ENCODE measurements at regions not wholly inside any gene's neighbourhood (a gene's known extent, or its start where the extent isn't known, plus 50 kb on each side); places are given as distances from the start of the nearest gene placed in this dataset.

DNA sequence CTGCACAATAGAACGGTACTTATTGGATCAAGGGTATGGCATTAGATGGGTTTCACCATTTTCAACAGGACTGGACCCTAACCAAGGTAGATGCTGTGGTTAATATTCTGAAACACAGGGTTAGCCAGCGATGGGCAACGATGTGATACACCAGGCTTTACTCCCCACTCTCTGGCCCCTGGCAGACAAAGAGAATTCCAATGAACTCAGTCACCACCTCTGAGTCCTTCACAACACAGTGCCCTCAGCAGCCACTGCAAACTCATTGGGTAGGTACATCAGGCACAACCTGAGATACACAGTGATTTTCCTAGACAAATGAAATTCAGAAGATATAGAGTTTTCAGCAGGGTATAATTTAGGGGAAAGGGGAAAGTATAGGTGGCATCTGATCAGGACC lies 634.5 kb downstream of the ZEB2 start:
- Mint-ChIP-seq H3K36me3 (no peaks in the 10 kb centered on the region), H3K27me3 (peaks cover 11% of the 10 kb centered on the region), H3K9me3 (no peaks in the 10 kb centered on the region), H3K4me3 (no peak overlapping the region), H3K27ac (no peak overlapping the region), H3K4me1 (no peaks in the 10 kb centered on the region)
- no peak for DNase-seq

DNA sequence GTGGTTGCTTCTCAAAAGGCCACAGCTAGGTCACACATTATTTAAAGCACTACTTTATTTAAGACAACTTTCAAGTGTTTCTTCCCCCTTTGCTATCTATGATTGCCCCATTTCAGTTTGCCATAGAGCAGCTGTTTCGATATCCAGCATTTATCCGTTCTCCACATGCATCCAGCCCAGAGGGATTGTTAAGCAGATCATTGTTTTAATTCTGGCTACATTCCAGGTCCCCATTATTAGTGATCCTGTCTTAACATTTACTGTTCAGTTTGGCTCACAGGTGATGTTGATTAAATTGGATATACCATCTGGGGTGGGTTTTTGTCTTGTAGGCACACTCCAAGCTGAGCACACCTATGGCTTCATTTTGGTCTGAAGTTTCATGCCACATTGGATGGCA lies 638.7 kb downstream of the ZEB2 start:
- no peak for DNase-seq
- H3K27me3 Mint-ChIP-seq = peaks cover 4% of the 10 kb centered on the region
- no peak overlapping the region for H3K27ac Mint-ChIP-seq
- no peak overlapping the region for H3K4me3 Mint-ChIP-seq
- H3K4me1 Mint-ChIP-seq = peaks cover 7% of the 10 kb centered on the region
- H3K36me3 Mint-ChIP-seq = peaks cover 3% of the 10 kb centered on the region
- peaks cover 1% of the 10 kb centered on the region for H3K9me3 Mint-ChIP-seq

DNA sequence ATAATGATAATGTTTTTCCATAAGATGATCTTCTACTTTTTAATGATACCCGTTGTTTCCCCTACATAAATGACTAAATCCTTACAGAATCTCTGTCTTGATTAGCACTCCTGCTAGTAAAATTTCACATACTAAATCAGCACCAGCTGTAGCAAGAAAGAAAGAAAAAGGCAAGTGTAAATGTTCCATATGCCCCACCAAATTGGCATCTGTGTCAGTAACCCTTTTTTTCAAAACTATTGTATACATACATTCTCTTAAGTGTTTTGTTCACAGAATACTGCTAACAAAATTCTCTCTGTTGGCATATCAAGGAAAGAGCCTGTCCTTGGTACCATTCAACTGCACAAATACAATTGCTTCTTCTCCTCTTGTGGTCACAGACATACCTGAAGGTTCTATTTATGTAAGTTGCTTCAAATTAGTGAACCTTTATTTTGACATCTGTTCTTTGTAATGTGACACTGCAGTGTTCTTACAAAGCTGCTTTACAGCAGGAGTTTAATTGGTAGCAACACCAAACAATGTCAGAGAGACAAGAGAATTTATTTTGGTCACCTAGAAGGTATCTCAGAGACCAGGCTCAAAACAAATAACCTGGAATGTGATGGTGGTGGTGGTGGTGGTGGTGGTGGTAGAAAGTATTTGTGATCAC lies 641.9 kb downstream of the ZEB2 start:
- Mint-ChIP-seq H3K9me3 (peaks cover 11% of the 10 kb centered on the region), H3K27me3 (no peaks in the 10 kb centered on the region), H3K36me3 (peaks cover 6% of the 10 kb centered on the region), H3K4me3 (no peak overlapping the region), H3K4me1 (peaks cover 14% of the 10 kb centered on the region), H3K27ac (no peak overlapping the region)
- no peak for DNase-seq

DNA sequence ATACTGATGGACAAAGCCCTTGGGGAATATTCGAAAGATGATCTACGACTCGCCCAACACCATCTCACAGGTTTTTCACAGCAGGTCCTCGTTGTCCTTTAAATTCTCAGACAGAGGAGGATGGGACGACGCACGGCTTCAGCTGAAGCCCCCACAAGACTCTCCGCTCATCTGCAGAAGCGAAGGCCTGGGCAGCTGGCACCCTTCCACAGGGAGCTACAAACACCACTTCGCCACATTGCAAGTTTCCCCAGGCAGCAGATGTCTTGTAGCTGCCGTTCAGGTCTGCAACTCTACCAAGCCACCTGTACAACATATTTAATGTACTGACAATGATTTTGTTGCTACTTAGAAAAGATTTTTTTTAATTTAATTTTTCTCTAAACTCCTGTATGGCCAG lies 642.9 kb downstream of the ZEB2 start:
- no peaks in the 10 kb centered on the region for H3K27me3 Mint-ChIP-seq
- peaks cover 14% of the 10 kb centered on the region for H3K4me1 Mint-ChIP-seq
- no peak overlapping the region for H3K4me3 Mint-ChIP-seq
- H3K9me3 Mint-ChIP-seq = peaks cover 12% of the 10 kb centered on the region
- peaks cover 6% of the 10 kb centered on the region for H3K36me3 Mint-ChIP-seq
- H3K27ac Mint-ChIP-seq = no peak overlapping the region
- no peak for DNase-seq

DNA sequence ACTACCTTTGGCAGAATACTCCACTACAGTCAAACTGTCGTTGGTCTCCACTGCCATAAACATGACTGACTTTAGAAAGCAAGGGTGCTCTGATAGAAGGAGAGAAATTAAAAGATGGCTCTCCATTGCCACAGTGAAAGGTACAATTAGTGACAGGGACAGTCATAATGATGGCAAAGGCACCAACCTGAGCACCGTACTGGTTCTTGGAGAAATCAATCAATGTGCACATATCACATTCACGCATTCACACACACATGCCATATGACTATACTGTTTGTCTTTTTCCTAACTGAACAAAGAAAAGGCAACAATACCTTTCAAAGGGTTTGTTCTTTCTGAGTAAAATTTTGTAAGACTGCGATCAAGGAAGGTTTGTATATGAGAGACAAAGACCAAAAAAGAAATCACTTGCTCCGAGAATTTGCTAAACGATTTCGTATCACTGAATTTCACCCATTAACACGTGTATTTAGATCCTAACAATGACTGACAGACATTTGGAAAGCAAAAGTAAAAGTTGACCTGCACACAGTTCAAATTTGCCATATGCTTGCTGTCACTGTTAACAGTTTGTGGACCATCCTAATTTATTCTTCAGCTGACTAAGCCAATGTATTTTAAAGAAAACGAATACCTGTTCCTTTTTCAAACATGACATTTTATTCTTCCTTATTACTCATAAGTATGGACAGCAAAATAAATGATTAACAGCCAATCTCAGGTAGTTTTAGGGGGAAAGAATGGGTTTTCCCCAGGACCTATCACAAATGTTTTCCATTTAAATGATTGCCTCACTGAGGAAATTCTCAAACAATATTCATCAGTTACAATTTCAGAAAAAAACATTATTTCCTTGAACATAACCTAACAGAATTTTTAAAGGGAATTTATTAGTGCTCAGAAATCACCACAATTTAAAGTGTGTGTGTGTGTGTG lies 644.4 kb downstream of the ZEB2 start:
- H3K27ac Mint-ChIP-seq = peak overlapping the region; percentile 31
- H3K4me3 Mint-ChIP-seq = no peak overlapping the region
- H3K27me3 Mint-ChIP-seq = no peaks in the 10 kb centered on the region
- H3K36me3 Mint-ChIP-seq = peaks cover 6% of the 10 kb centered on the region
- DNase-seq = no peak
- peaks cover 14% of the 10 kb centered on the region for H3K4me1 Mint-ChIP-seq
- H3K9me3 Mint-ChIP-seq = peaks cover 18% of the 10 kb centered on the region

DNA sequence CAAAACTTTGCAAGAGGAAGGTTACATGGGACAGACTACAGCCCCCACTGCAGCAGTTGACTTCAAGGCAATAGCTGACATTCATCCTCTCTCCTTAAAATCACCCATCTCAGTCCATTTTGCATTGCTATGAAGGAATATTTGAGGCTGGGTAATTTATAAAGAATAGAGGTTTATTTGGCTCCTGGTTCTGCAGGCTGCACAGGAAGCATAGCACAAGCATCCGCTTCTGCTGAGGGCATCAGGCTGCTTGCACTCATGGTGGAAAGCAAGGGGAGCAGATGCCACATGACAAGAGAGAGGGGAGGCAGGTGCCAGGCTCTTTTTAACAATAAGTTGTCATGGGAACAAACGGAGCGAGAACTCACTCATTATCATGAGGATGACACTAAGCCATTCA lies 646.0 kb downstream of the ZEB2 start:
- peaks cover 14% of the 10 kb centered on the region for H3K4me1 Mint-ChIP-seq

DNA sequence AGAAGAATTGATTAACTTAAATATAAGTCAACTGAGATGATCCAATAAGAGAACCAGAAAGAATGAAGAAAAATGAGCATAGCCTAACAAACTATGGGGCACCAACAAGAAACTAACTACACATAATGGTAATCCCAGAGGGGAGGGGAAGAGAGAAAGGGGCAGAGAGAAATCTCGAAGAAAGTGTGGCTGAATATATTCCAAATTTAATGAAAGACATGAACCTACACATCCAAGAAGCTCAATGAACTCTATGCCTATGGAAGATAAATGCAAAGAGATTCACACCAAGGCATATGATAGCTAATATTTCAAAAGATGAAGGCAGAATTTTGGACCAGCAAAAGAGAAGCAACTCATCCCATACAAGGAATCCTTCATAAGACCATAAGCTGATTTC lies 649.2 kb downstream of the ZEB2 start:
- Mint-ChIP-seq H3K36me3 (peaks cover 4% of the 10 kb centered on the region), H3K4me1 (peaks cover 4% of the 10 kb centered on the region), H3K4me3 (no peak overlapping the region), H3K27ac (no peak overlapping the region), H3K27me3 (no peaks in the 10 kb centered on the region), H3K9me3 (peaks cover 25% of the 10 kb centered on the region)
- no peak for DNase-seq

More for the DNA sequence above, 646.0 kb downstream of the ZEB2 start:
- Mint-ChIP-seq H3K9me3 (peaks cover 25% of the 10 kb centered on the region), H3K36me3 (peaks cover 7% of the 10 kb centered on the region), H3K27ac (no peak overlapping the region), H3K4me3 (no peak overlapping the region), H3K27me3 (no peaks in the 10 kb centered on the region)
- no peak for DNase-seq

DNA sequence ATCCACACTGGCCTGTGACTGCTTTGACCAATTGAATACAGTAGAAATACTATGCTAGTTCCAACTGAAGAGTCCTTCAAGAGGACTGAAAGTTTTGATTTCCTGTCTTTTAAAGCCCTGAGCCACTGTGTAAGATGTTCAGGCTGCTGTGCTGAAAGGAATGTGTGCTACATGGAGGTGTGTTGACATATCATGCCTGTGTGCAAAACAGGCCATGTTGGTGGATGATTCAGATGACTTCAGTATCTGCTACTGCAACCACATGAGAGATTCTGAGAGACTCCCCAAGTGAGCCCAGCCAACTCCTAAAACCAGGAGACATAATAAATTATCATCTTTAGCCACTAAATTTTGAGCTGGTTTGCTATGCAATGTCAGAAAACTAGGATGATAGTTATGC lies 662.9 kb downstream of the ZEB2 start:
- no peak for DNase-seq
- Mint-ChIP-seq H3K4me3 (no peak overlapping the region), H3K9me3 (peaks cover 5% of the 10 kb centered on the region), H3K4me1 (no peaks in the 10 kb centered on the region), H3K27ac (no peak overlapping the region), H3K36me3 (peaks cover 3% of the 10 kb centered on the region), H3K27me3 (peaks cover 10% of the 10 kb centered on the region)

DNA sequence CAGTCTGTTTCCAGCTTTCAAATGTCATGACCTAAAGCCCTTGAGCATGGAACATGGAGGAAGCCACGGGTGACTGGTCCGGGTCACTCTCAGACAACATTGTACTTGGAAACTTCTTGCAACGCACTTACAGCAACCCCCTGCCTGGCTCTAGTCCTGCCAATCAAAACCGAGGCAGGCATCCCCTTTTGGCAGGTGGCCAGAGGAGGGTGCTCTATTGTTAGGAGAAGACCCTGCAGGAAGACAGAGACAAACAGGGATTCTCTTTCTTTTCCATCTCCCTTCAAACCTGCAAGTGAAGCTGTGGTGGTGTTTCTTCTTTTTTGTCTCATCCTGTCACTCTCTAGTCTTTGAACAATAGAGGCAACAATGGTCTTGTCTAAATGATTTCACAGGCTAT lies 667.2 kb downstream of the ZEB2 start:
- no peaks in the 10 kb centered on the region for H3K9me3 Mint-ChIP-seq
- DNase-seq = no peak
- H3K27ac Mint-ChIP-seq = no peak overlapping the region
- H3K4me3 Mint-ChIP-seq = no peak overlapping the region
- no peaks in the 10 kb centered on the region for H3K4me1 Mint-ChIP-seq
- peaks cover 26% of the 10 kb centered on the region for H3K27me3 Mint-ChIP-seq
- no peaks in the 10 kb centered on the region for H3K36me3 Mint-ChIP-seq

DNA sequence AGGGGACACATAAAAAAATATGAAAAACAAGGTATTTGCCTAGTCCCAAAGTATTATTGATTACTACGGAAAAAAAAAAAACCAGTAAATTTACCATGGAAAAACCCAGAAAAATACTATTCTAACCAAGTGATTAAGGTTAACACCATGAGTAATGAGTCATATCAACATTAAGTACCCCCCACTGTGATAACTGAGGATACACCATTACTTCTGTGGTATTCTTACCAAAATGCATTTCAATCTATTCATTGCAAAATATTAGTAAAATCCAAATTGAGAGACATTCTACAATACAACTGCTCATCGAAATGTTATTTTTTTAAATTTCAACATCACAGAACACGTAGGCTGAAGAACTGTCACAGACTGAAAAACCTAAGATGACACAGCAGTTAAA lies 669.8 kb downstream of the ZEB2 start:
- no peaks in the 10 kb centered on the region for H3K36me3 Mint-ChIP-seq
- H3K27ac Mint-ChIP-seq = no peak overlapping the region
- no peaks in the 10 kb centered on the region for H3K9me3 Mint-ChIP-seq

DNA sequence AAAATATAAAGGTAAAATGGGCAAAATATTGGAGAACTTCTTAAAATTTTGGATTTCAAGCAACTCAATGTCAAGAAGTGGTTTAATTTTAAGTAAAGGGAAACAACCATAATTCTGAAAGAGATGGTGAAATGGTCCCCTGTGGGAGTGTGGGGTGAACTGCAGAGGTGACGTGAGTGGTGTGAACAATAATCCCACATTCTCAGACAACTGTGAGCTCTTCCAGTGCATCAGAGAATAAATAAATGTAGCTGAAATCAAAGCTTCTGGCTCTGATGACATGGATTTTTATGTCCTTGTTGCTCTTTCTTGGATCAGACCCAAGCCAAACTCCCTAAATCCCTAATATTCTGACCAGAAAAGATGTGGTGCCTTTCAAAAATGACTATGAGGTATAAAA lies 672.7 kb downstream of the ZEB2 start:
- no peak overlapping the region for H3K27ac Mint-ChIP-seq
- peaks cover 39% of the 10 kb centered on the region for H3K27me3 Mint-ChIP-seq
- no peaks in the 10 kb centered on the region for H3K36me3 Mint-ChIP-seq
- no peak for DNase-seq
- H3K4me1 Mint-ChIP-seq = no peaks in the 10 kb centered on the region
- H3K4me3 Mint-ChIP-seq = no peak overlapping the region
- no peaks in the 10 kb centered on the region for H3K9me3 Mint-ChIP-seq

More for the DNA sequence above, 669.8 kb downstream of the ZEB2 start:
- no peak overlapping the region for H3K4me3 Mint-ChIP-seq
- peaks cover 43% of the 10 kb centered on the region for H3K27me3 Mint-ChIP-seq
- no peak for DNase-seq
- no peaks in the 10 kb centered on the region for H3K4me1 Mint-ChIP-seq

DNA sequence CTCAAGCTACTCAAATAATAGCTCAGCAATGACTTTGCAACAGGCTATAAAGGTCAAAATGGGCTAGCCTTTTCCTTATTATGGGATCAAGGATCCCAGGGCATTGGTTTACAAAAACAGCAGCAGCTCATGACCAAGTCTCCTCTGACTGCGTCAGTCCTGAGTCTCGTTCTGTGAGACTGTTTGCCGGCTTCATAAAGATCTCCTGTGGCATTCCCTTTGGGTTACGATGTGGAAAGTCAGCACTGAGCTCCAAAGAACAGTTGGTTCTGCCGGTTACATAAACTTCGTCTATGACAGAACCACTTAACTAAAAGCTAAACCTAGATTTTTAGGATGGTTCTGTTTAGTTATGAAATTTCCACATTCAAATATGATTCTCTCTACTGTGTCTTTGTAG lies 674.9 kb downstream of the ZEB2 start:
- Mint-ChIP-seq H3K9me3 (no peaks in the 10 kb centered on the region), H3K36me3 (no peaks in the 10 kb centered on the region), H3K4me1 (no peaks in the 10 kb centered on the region), H3K4me3 (no peak overlapping the region), H3K27me3 (peaks cover 23% of the 10 kb centered on the region), H3K27ac (no peak overlapping the region)
- no peak for DNase-seq

DNA sequence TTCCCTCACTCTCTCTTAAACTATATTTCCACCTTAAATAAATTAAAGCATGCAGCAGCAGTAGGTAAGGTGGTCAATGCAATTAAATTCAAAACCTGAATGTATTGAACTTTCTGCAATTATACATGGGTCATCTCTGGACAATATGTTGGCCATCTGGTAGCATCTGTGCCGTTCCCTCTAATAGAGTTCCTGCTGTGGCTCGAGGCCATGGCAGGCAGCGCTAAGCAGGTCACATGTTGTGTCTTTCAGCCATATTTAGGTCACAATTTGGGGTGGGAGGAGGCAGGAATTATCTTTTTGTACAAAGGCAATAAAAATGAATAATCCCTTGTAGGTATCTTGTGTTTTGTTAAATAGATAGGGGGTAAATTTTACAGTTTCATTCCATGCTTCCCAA lies 676.2 kb downstream of the ZEB2 start:
- no peak overlapping the region for H3K4me3 Mint-ChIP-seq
- peaks cover 21% of the 10 kb centered on the region for H3K27me3 Mint-ChIP-seq
- H3K9me3 Mint-ChIP-seq = no peaks in the 10 kb centered on the region
- no peak overlapping the region for H3K27ac Mint-ChIP-seq
- no peaks in the 10 kb centered on the region for H3K36me3 Mint-ChIP-seq
- DNase-seq = no peak
- H3K4me1 Mint-ChIP-seq = no peaks in the 10 kb centered on the region

DNA sequence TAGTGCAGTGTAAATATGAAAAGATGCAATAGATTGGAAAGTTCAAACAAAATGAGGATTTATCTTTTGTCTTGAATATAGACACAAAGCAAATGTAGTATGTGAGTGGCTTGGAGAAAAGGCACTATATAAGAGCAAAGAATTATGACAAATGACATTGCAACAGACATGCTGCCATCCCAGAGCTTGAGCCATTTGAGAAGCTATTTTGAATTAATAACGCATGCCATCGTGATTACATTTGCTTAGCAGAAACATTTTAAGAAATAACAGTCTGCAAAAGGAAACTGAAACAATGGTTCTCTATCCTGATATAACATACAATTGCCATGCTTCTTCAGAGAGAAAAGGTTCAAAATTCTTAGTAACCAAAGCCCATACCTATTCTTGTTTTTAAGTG lies 677.1 kb downstream of the ZEB2 start:
- no peaks in the 10 kb centered on the region for H3K4me1 Mint-ChIP-seq
- H3K36me3 Mint-ChIP-seq = no peaks in the 10 kb centered on the region
- no peaks in the 10 kb centered on the region for H3K9me3 Mint-ChIP-seq
- no peak overlapping the region for H3K27ac Mint-ChIP-seq
- H3K4me3 Mint-ChIP-seq = no peak overlapping the region
- no peak for DNase-seq
- peaks cover 17% of the 10 kb centered on the region for H3K27me3 Mint-ChIP-seq

DNA sequence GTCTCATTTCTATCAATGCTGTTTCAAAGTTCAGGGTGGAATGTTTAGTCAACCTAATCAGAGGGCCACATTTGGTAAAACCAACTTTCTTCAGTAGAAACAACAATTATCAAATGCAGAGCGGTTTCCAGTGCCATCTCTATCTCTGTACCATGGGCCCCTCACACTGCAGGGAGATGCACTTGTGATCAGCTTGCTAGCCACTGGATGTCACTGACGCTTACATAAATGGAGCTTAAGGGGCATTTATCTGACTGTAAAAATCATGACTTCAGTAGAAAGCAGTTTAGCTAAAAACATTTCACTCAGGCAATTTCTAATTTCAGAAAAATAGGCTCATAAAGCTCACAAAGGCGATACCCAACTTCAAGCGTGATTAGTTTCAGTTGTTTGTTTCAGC lies 678.0 kb downstream of the ZEB2 start:
- peaks cover 12% of the 10 kb centered on the region for H3K27me3 Mint-ChIP-seq
- no peaks in the 10 kb centered on the region for H3K4me1 Mint-ChIP-seq
- DNase-seq = no peak
- no peaks in the 10 kb centered on the region for H3K9me3 Mint-ChIP-seq
- H3K36me3 Mint-ChIP-seq = no peaks in the 10 kb centered on the region
- H3K27ac Mint-ChIP-seq = no peak overlapping the region
- H3K4me3 Mint-ChIP-seq = no peak overlapping the region

DNA sequence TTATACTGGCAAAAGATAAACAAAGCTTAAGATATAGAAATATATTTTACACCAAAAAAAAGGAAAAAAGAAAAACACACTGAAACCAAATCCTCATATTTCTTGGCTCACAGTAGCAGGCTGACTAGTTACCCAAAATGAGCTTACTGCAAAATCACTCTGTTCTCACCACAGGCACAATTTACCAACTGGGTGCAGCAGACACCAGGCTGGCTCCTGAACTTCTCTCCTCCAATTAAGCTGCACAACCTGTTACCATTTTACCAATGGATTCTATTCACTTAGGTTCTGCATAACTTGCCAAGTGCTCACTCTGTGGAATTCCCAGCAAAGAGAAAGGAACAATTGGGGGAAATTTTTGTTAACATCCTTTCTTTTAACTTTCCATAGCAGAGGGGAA lies 679.3 kb downstream of the ZEB2 start:
- H3K36me3 Mint-ChIP-seq = no peaks in the 10 kb centered on the region
- H3K9me3 Mint-ChIP-seq = no peaks in the 10 kb centered on the region
- DNase-seq = no peak
- H3K27me3 Mint-ChIP-seq = peaks cover 3% of the 10 kb centered on the region
- no peaks in the 10 kb centered on the region for H3K4me1 Mint-ChIP-seq
- H3K27ac Mint-ChIP-seq = no peak overlapping the region
- no peak overlapping the region for H3K4me3 Mint-ChIP-seq
